ENCODE measurements at regions not wholly inside any gene's neighbourhood (a gene's known extent, or its start where the extent isn't known, plus 50 kb on each side); places are given as distances from the start of the nearest gene placed in this dataset.

DNA sequence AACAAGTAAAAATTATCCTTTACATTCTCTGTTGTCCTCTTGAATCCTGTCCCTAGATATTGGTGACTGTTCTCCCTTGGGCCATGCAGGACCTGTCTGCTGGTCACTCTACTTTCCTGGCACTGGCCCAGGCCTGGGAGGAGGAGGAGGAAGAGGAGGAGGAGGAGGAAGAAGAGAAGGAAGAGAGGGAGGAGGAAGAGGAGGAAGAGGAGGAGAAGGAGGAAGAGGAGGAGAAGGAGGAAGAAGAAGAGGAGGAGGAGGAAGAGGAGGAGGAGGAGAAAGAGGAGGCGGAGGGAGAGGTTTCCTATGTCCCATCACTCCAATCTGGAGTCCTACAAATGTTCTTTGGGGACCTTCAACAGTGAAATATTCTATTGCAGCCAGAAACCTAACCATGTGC is 97.3 kb upstream of the NAMPT start:
- Mint-ChIP-seq H3K4me3 (ENCODE audit: unreplicated experiment) (no peak overlapping the region), H3K9me3 (ENCODE audit: unreplicated experiment) (no peaks in the 10 kb centered on the region), H3K36me3 (ENCODE audit: insufficient read depth, unreplicated experiment) (no peaks in the 10 kb centered on the region), H3K27me3 (ENCODE audit: insufficient read depth, unreplicated experiment) (no peaks in the 10 kb centered on the region), H3K27ac (ENCODE audit: unreplicated experiment) (no peak overlapping the region), H3K4me1 (ENCODE audit: low read depth, unreplicated experiment) (peaks cover 16% of the 10 kb centered on the region)
- ChIA-PET POLR2A (no interaction called here), CTCF (no interaction called here)
- H3K4me1 ChIP-seq: peaks cover 13% of the 10 kb centered on the region
- no peaks in the 10 kb centered on the region for H3K36me3 ChIP-seq (ENCODE audit: control insufficient read depth, insufficient read depth, low read length)
- no peak overlapping the region for H3K4me3 ChIP-seq (ENCODE audit: low read depth, low read length)
- H3K9me3 ChIP-seq: peaks cover 5% of the 10 kb centered on the region; the same call in 1 of the 2 replicates
- BruUV-seq (replicated peaks): no TSS peak
- TF ChIP-seq, protein P1, sequence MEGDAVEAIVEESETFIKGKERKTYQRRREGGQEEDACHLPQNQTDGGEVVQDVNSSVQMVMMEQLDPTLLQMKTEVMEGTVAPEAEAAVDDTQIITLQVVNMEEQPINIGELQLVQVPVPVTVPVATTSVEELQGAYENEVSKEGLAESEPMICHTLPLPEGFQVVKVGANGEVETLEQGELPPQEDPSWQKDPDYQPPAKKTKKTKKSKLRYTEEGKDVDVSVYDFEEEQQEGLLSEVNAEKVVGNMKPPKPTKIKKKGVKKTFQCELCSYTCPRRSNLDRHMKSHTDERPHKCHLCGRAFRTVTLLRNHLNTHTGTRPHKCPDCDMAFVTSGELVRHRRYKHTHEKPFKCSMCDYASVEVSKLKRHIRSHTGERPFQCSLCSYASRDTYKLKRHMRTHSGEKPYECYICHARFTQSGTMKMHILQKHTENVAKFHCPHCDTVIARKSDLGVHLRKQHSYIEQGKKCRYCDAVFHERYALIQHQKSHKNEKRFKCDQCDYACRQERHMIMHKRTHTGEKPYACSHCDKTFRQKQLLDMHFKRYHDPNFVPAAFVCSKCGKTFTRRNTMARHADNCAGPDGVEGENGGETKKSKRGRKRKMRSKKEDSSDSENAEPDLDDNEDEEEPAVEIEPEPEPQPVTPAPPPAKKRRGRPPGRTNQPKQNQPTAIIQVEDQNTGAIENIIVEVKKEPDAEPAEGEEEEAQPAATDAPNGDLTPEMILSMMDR (IDR thresholded peaks at IDR 0.05; ENCODE audit: insufficient read depth in 1 of 2, low read depth in 1 of 2, low read length in 1 of 2, severe bottlenecking in 1 of 2, unreplicated experiment in 1 of 2): no peak
- no peaks in the 10 kb centered on the region for H3K27me3 ChIP-seq (replicated peaks; ENCODE audit: control insufficient read depth, insufficient read depth, low read length)
- intact Hi-C loops (cut with micrococcal nuclease; ENCODE audit: unreplicated experiment): loop anchor here (5.0 kb wide), 1 partner anchor 80 kb away; no protein-coding TSS in a partner anchor
- DNase-seq: no peak

DNA sequence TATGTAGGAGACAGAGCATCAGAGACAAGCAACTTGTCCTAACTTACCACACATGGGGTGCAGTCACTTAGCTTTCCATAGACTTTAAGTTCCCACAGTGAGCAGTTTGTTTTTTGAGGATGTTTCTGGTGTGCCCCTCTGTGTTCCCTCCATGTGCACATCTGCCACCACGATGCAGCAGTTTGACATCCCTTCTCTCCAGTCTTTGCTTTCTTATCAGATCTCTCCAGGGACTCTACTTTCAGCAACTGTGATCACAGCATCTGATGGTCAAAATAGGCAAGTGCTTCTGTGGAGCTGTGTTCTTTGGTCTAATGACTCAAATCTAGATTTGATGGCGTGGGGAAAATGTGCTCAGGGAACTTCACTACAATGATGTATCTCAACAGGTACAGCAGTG is 96.5 kb upstream of the NAMPT start:
- H3K27me3 Mint-ChIP-seq (ENCODE audit: insufficient read depth, unreplicated experiment): no peaks in the 10 kb centered on the region
- Histone ChIP-seq H3K36me3 (ENCODE audit: control insufficient read depth, insufficient read depth, low read length) (no peaks in the 10 kb centered on the region), H3K4me3 (ENCODE audit: low read depth, low read length) (no peak overlapping the region), H3K9me3 (peaks cover 2% of the 10 kb centered on the region; the same call in 1 of the 2 replicates), H3K4me1 (peaks cover 13% of the 10 kb centered on the region), H3K27me3 (replicated peaks; ENCODE audit: control insufficient read depth, insufficient read depth, low read length) (no peaks in the 10 kb centered on the region)
- BruUV-seq (replicated peaks): no TSS peak
- DNase-seq: no peak
- ChIA-PET POLR2A (interaction anchor here (0.6 kb wide), 1 partner anchor 96 kb away, joined by 6 read pairs; the partner anchor contains the start of gene NAMPT), CTCF (no interaction called here)
- H3K4me3 Mint-ChIP-seq (ENCODE audit: unreplicated experiment): no peak overlapping the region
- peaks cover 16% of the 10 kb centered on the region for H3K4me1 Mint-ChIP-seq (ENCODE audit: low read depth, unreplicated experiment)
- no peaks in the 10 kb centered on the region for H3K36me3 Mint-ChIP-seq (ENCODE audit: insufficient read depth, unreplicated experiment)
- intact Hi-C loops (cut with micrococcal nuclease; ENCODE audit: unreplicated experiment): loop anchor here (5.0 kb wide), 1 partner anchor 81 kb away; no protein-coding TSS in a partner anchor
- no peak overlapping the region for H3K27ac Mint-ChIP-seq (ENCODE audit: unreplicated experiment)
- no peaks in the 10 kb centered on the region for H3K9me3 Mint-ChIP-seq (ENCODE audit: unreplicated experiment)
- TF ChIP-seq, protein P1 (IDR thresholded peaks at IDR 0.05; ENCODE audit: insufficient read depth in 1 of 2, low read depth in 1 of 2, low read length in 1 of 2, severe bottlenecking in 1 of 2, unreplicated experiment in 1 of 2): no peak

DNA sequence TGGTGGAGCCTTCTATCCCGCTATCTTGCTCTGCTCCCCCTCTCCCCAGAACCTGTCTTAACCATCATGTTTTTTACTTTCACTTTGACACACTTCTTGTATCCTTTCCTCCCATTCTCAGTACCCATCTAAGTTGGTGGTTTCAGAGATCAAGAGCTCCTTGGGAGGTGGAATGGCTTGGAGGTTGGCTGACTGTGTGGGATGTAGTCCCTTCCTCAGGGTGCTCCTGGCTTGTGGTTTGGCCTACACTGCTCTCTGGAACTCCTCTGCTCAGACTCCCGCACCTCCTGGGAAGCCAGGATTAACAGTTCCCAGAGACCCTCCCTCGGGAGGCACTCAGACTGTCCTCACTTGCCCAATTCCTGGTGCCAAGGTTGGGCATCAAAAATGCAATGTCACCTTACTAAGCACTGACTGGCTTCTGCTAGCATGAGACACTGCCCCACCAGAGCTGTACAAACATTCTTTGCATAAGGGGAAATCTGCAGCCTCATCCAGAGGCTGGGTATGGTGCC is 93.1 kb upstream of the NAMPT start:
- Histone ChIP-seq H3K27me3 (replicated peaks; ENCODE audit: control insufficient read depth, insufficient read depth, low read length) (no peaks in the 10 kb centered on the region), H3K9me3 (no peaks in the 10 kb centered on the region), H3K4me1 (peaks cover 13% of the 10 kb centered on the region), H3K4me3 (ENCODE audit: low read depth, low read length) (no peak overlapping the region), H3K36me3 (ENCODE audit: control insufficient read depth, insufficient read depth, low read length) (no peaks in the 10 kb centered on the region)
- Mint-ChIP-seq H3K27ac (ENCODE audit: unreplicated experiment) (no peak overlapping the region), H3K27me3 (ENCODE audit: insufficient read depth, unreplicated experiment) (no peaks in the 10 kb centered on the region), H3K4me3 (ENCODE audit: unreplicated experiment) (no peak overlapping the region), H3K4me1 (ENCODE audit: low read depth, unreplicated experiment) (peaks cover 16% of the 10 kb centered on the region), H3K9me3 (ENCODE audit: unreplicated experiment) (no peaks in the 10 kb centered on the region), H3K36me3 (ENCODE audit: insufficient read depth, unreplicated experiment) (no peaks in the 10 kb centered on the region)
- TF ChIP-seq, protein P1 (IDR thresholded peaks at IDR 0.05; ENCODE audit: insufficient read depth in 1 of 2, low read depth in 1 of 2, low read length in 1 of 2, severe bottlenecking in 1 of 2, unreplicated experiment in 1 of 2): no peak
- no TSS peak for BruUV-seq (replicated peaks)
- intact Hi-C loops (cut with micrococcal nuclease; ENCODE audit: unreplicated experiment): no loop called here
- no peak for DNase-seq
- ChIA-PET CTCF (no interaction called here), POLR2A (no interaction called here)

All from Caco-2 (cell line).